Pancreas (tissue), 10 donors: ENCODE measurements at regions not wholly inside any gene's neighbourhood (a gene's known extent, or its start where the extent isn't known, plus 50 kb on each side); places are given as distances from the start of the nearest gene placed in this dataset.

ENCODE experiments used
- ATAC-seq, 4 donors: fragments of 200-7000 bp; cut with Tn5 transposase; one replicate each; pipeline versions ENCODE4 v1.8.0 to v1.9.1; 2020; ENCODE audit warnings: mild to moderate bottlenecking in 4 of 4, moderate library complexity in 4 of 4
- DNase-seq, 6 donors: peaks; one replicate each; pipeline ENCODE4 v3.0.0-alpha.2; 2020
- FAIRE-seq: peaks from 2 replicates; lab custom pipeline; 2012; peaks lifted over from hg19 to GRCh38; lab: Jason Lieb, UNC
- H3K27ac ChIP-seq, 4 donors: fragments of 200-600 bp; sonication (generic); 1 replicate in 3 of 4; 2 replicates in 1 of 4; pipeline versions ENCODE4 v1.5.0 to v1.8.0; 2020
- H3K27me3 ChIP-seq, 4 donors: fragments of 200-600 bp; one replicate each; pipeline ENCODE4 v1.8.0; 2021
- H3K36me3 ChIP-seq, 3 donors: fragments of 200-600 bp; sonication (generic) in 1 of 3; one replicate each; pipeline versions ENCODE4 v1.5.0 to v1.8.0; 2020 to 2021
- H3K4me1 ChIP-seq, 3 donors: fragments of 200-600 bp; one replicate each; pipeline ENCODE4 v1.8.0; 2021
- H3K4me3 ChIP-seq, 4 donors: fragments of 200-600 bp; sonication (generic) in 2 of 4; one replicate each; pipeline versions ENCODE4 v1.5.0 to v1.8.0; 2020 to 2021
- H3K9me3 ChIP-seq, 4 donors: fragments of 200-600 bp; one replicate each; pipeline ENCODE4 v1.8.0; 2021
- WGBS, 2 donors: extraction: QIAGEN DNeasy Blood & Tissue Kit; methylation state at CpG; one replicate each; pipeline ENCODE4 v1.1.7; 2013; 5-methylcytosine and 5-hydroxymethylcytosine counted together
- intact Hi-C, 3 donors: fragments of 100-400 bp; cut with DNase I; formaldehyde crosslinking; loops; one replicate each; pipeline versions ENCODE4 v1.11.1 to v1.14.2; 2022
- TF ChIP-seq, protein P1 (sequence below), 4 donors: fragments of 200-600 bp; sonication (generic) in 3 of 4; IDR thresholded peaks; one replicate each; pipeline versions ENCODE4 v1.5.0 to v1.8.0; 2021; ENCODE audit warnings: antibody characterized with exemption in 4 of 4
- donor health status: healthy with polysubstance abuse.
- donor health status: DM: no; HTN: no; CAD: no; lungs with moderate emphysema.
- donor health status: DM: no; HTN: no; CAD: no.
- donor health status: control.
- donor health status: control.
- donor health status: Bipolar disorder and iron deficiency.
- donor health status: DM: yes; HTN: yes; CAD: no.
- donor health status: DM: no; HTN: no; CAD: no.
- donor health status: DM: no; HTN: no; CAD: no.
- donor health status: DM: yes; HTN: yes; CAD: no.

DNA sequence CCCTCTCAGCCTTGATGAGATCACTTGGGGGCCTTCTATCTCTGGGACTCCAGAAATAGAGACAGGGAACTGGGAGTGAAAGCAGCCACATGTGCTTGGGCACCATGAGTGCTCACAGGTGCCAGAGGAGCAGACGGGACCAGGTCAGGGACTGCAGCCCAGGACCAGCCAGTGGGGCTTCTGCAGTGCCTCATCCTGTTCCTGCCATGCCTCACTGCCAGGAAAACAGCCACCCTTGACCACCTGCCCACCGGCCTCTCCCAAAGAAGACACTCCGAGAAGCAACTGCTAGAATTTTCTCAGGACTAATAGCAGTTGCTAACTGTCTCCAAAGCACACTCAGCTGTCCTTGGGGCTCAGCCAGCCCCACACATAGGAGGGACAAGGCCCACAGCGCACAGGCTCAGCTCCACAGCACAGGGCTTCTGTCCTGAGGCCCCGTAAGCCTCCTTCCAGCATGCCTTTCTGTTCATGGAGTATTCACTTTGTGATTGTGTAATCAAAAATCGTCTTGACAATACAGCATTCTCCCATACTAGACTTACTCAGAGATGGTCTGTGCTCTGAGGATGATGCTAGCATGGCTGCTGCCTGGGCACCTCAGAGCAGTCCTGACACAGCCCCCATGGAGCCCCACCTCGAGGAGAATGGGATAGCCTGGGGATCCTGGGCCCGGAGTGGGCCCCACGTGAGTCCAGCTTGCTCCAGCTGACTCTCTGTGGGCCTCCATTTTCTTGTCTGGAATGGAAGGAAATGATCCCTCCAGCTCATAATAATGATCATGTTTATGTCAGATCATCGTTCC, 115.7 kb upstream of the RET start:
- Histone ChIP-seq H3K4me1 (no peaks in the 10 kb centered on the region), H3K9me3 (no peaks in the 10 kb centered on the region), H3K4me3 (no peak overlapping the region), H3K36me3 (no peaks in the 10 kb centered on the region), H3K27me3 (no peaks in the 10 kb centered on the region), H3K27ac (no peak overlapping the region)
- FAIRE-seq: no peak
- WGBS, 2 donors: 76 to 87% methylated on average over 10 of the region's 10 CpGs
- TF ChIP-seq, protein P1, sequence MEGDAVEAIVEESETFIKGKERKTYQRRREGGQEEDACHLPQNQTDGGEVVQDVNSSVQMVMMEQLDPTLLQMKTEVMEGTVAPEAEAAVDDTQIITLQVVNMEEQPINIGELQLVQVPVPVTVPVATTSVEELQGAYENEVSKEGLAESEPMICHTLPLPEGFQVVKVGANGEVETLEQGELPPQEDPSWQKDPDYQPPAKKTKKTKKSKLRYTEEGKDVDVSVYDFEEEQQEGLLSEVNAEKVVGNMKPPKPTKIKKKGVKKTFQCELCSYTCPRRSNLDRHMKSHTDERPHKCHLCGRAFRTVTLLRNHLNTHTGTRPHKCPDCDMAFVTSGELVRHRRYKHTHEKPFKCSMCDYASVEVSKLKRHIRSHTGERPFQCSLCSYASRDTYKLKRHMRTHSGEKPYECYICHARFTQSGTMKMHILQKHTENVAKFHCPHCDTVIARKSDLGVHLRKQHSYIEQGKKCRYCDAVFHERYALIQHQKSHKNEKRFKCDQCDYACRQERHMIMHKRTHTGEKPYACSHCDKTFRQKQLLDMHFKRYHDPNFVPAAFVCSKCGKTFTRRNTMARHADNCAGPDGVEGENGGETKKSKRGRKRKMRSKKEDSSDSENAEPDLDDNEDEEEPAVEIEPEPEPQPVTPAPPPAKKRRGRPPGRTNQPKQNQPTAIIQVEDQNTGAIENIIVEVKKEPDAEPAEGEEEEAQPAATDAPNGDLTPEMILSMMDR (IDR thresholded peaks at IDR 0.05): no peak
- intact Hi-C loops: no loop called here
- ATAC-seq: no peak
- DNase-seq: peak in 3 of 6 donors; percentile 2 to 37 (median 37)

DNA sequence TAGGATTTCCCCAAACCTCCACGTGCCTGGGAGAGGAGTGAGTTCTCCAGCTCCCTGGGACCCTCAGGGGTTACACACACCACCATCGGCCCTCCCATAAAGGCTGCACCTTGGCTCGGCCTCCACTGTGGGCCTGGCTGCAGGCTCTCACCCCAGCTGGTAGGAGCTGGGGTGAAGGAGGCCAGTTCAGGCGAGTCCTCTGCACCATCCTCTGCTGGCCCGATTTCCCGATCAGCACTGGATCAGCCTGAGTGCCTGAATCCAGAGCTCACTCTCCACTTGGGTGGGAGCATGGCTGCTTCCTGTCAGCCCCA, 115.1 kb upstream of the RET start:
- TF ChIP-seq, protein P1 (IDR thresholded peaks at IDR 0.05): no peak
- Histone ChIP-seq H3K4me3 (no peak overlapping the region), H3K9me3 (no peaks in the 10 kb centered on the region), H3K4me1 (no peaks in the 10 kb centered on the region), H3K27me3 (no peaks in the 10 kb centered on the region), H3K27ac (no peak overlapping the region), H3K36me3 (no peaks in the 10 kb centered on the region)
- FAIRE-seq (no peak), DNase-seq (peak in 3 of 6 donors; percentile 12 to 42 (median 38)), ATAC-seq (no peak)
- WGBS, 2 donors: 85 to 87% methylated on average over 6 of the region's 6 CpGs
- intact Hi-C loops: no loop called here

DNA sequence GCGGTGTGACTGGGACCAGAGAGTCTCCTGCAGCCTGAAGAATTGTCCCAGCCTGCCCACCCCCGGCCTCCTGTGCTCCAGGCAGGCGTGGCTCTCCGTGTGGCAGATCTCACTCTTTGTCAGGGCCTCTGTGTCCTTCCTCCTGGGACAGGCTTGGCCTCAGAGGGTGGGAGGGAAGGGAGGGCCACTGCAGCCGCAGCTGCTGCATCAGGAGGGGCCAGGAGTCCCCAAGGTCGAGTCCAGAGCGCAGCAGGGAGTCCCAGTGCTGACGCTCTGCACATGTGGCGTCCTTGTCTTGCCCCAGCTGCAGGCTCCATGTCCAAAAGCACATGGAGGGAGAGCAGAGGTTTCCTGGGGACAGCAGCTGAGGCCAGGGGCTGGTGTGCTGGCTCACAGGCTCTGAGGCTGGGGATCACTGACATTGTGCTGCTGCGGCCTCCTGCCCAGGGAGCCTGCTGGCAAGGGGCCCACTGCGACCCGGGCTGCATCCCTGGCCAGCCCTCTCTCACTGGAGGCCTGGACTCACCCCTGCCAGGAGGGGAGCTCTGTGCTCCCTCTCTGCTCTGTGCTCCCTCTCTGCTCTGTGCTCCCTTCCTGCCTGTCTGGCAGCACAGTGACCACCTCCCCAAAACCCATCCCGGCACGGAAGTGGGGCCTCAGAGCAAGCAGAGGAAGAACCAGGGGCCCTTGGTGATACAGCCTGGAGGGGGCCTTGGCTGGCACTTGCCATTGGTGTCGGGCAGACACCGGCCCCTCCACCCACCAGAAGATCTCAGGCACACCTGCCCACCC, 114.6 kb upstream of the RET start:
- TF ChIP-seq, protein P1 (IDR thresholded peaks at IDR 0.05): no peak
- peak in 1 of 4 donors; percentile 16 for ATAC-seq
- no peak overlapping the region for H3K27ac ChIP-seq
- H3K4me1 ChIP-seq: no peaks in the 10 kb centered on the region
- no peak for FAIRE-seq
- no peak overlapping the region for H3K4me3 ChIP-seq
- intact Hi-C loops: no loop called here
- H3K27me3 ChIP-seq: no peaks in the 10 kb centered on the region
- peak in 4 of 6 donors; percentile 12 to 51 (median 36) for DNase-seq
- 73 to 76% methylated on average over 16 of the region's 16 CpGs for WGBS, 2 donors
- H3K36me3 ChIP-seq: no peaks in the 10 kb centered on the region
- H3K9me3 ChIP-seq: no peaks in the 10 kb centered on the region

DNA sequence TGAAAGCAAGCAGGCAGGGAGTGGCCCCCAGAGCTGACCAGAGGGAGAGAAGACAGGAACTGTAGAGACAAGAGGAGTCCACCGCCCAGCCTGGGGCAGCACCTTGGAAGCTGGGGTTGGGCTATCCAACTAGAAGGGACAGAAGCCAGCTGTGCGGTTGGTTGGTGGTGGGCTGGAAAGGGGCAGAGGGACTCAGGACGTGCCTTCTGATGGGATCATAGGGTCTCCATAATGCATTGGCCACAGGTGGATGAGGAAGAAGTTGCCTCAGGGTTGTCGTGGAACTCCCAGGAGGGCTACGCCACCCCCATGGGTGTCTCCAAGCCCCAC, 114.0 kb upstream of the RET start:
- Histone ChIP-seq H3K27me3 (no peaks in the 10 kb centered on the region), H3K36me3 (no peaks in the 10 kb centered on the region), H3K4me1 (no peaks in the 10 kb centered on the region), H3K27ac (no peak overlapping the region), H3K4me3 (no peak overlapping the region), H3K9me3 (no peaks in the 10 kb centered on the region)
- FAIRE-seq (no peak), ATAC-seq (no peak), DNase-seq (peak in 1 of 6 donors; percentile 4)
- intact Hi-C loops: no loop called here
- 87 to 90% methylated on average over 5 of the region's 5 CpGs for whole genome bisulfite sequencing, 2 donors
- TF ChIP-seq, protein P1 (IDR thresholded peaks at IDR 0.05): no peak

DNA sequence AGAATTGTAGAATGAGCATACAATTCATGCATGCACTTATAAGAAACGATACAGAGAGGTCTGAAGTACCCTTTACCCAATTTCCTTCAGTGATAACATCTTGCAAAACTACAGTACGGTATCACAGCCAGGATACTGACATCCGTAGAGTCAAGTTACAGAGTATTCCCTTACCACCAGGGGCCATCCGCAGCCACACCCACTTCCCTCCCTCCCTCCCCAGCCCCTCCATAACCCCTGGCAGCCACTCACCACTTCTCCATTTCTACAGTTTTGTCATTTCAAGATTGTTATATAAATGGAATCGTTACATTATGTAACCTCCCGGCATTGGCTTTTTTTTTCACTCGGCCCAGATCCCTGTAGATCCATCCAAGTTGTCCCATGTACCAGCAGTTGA, 113.6 kb upstream of the RET start:
- no peaks in the 10 kb centered on the region for H3K27me3 ChIP-seq
- 69 to 73% methylated on average over 7 of the region's 7 CpGs for WGBS, 2 donors
- FAIRE-seq (no peak), ATAC-seq (no peak), DNase-seq (no peak)
- H3K4me1 ChIP-seq: no peaks in the 10 kb centered on the region
- no peak overlapping the region for H3K4me3 ChIP-seq
- TF ChIP-seq, protein P1 (IDR thresholded peaks at IDR 0.05): no peak
- H3K27ac ChIP-seq: no peak overlapping the region
- no peaks in the 10 kb centered on the region for H3K9me3 ChIP-seq
- intact Hi-C loops: no loop called here
- H3K36me3 ChIP-seq: no peaks in the 10 kb centered on the region
